Stimulated activated CD4-positive, alpha-beta T cell treated with anti-CD3 and anti-CD28 coated beads, Interleukin-4, amount 100 ng/mL, for 1 hour (primary cell): ENCODE measurements at regions not wholly inside any gene's neighbourhood (a gene's known extent, or its start where the extent isn't known, plus 50 kb on each side); places are given as distances from the start of the nearest gene placed in this dataset.
"Not testable (repeated sequence)": the region's sequence is repeated elsewhere in the genome, so short reads cannot be mapped to it uniquely, and the experiment has no call there.

ENCODE experiments used
- DNase-seq: peaks from one replicate; pipeline ENCODE4 v3.0.0-alpha.2; 2020

DNA sequence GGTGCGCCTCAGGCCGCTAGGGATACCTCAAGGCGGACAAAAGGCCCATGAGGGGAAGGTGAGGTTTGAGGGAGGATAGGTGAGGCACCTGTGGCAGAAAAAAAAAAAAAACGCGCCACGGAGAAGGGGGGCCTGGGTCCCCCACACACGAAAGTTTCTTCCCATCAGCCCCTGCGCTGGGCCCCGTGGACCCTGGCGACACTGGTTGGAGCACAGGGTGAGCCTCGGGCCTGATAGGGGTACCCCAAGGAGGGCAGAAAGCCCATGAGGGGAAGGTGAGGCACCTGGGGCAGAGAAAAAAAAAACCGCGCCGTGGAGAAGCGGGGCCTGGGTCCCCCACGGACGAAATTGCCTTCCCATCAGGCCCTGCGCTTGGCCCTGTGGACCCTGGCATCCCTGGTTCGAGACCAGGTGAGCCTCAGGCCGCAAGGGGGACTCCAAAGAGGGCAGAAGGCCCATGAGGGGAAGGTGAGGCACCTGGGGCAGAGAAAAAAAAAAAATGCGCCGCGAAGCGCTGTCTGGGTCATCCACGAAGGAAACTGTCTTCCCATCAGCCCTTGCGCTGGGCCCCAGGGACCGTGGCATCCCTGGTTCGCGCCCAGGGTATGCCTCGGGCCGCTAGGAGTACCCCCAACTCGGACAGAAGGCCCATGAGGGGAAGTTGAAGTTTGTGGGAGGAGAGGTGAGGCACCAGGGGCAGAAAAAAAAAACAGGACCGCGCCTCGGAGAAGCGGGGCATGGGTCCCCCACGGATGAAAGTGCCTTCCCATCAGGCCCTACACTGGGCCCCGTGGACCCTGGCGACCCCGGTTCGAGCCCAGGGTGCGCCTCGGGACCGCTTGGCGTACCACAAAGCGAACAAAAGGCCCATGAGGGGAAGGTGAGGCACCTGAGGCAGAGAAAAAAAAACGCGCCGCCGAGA is 226.2 kb downstream of the CCDC74A start:
- no peak for DNase-seq

DNA sequence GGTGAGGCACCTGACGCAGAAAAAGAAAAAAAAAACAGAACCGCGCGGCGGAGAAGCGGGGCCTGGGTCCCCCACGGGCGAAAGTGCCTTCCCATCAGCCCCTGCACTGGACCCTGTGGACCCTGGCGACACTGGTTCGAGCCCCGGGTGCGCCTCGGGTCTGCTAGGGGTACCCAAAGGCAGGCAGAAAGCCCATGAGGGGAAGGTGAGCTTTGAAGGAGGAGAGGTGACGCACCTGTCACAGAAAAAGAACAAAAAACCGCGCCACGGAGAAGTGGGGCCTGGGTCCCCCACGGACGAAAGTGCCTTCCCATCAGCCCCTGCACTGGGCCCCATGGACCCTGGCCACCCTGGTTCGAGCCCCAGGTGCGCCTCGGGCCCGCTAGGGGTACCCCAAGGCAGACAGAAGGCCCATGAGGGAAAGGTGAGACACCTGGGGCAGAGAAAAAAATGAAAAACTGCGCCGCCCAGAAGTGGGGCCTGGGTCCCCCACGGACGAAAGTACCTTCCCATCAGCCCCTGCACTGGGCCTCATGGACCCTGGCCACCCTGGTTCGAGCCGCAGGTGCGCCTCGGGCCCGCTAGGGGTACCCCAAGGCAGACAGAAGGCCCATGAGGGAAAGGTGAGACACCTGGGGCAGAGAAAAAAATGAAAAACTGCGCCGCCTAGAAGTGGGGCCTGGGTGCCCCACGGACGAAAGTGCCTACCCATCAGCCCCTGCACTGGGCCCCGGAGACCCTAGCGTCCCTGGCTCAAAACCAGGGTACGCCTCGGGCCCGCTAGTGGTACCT is 227.4 kb downstream of the CCDC74A start:
- DNase-seq: no peak

GRCh38 chr2:131756141-131756907 is 228.6 kb downstream of the CCDC74A start:
- no peak for DNase-seq

- not testable (repeated sequence) for DNase-seq
Observed at GRCh38 chr2:131758941-131759340, 231.3 kb downstream of the CCDC74A start.

- not testable (repeated sequence) for DNase-seq
Observed at GRCh38 chr2:131774955-131775555, 247.4 kb downstream of the CCDC74A start.

GRCh38 chr2:131775903-131776506 is 248.3 kb downstream of the CCDC74A start:
- not testable (repeated sequence) for DNase-seq

- DNase-seq: not testable (repeated sequence)
Observed at GRCh38 chr2:131780446-131780845, 252.8 kb downstream of the CCDC74A start.

- DNase-seq: no peak
Observed at GRCh38 chr2:131801210-131801744, 273.6 kb downstream of the CCDC74A start.

DNA sequence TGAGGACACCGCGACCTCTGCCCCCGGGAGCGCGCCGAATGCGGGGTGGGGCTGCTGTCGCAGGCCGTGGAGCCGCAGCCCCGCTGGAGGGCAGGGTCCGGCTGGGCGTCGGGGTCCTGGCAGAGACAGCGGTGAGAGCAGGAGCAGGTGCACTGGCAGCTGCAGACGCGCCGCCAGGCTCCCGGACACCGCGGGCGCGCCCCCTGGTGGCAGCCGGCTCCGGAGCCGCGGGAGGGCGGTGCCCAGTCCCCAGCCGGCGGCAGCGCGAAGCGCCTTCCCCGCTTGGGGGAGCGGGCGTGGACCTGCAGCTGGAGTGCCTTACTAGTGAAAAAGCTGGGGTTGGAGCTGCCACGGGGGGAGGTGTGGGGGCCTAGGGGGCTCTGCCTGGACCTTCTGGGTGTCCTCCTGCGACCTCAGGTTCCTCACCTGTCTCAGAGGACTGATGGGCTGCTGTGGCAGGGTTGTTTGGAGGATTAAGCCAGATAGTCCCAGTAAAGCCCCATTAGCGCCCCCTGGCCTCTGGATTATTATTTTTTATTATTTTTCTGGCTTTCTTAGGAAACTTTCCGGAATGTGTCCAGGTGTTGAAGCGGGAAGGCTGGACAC is 274.2 kb downstream of the CCDC74A start:
- DNase-seq: peak; percentile 80

DNA sequence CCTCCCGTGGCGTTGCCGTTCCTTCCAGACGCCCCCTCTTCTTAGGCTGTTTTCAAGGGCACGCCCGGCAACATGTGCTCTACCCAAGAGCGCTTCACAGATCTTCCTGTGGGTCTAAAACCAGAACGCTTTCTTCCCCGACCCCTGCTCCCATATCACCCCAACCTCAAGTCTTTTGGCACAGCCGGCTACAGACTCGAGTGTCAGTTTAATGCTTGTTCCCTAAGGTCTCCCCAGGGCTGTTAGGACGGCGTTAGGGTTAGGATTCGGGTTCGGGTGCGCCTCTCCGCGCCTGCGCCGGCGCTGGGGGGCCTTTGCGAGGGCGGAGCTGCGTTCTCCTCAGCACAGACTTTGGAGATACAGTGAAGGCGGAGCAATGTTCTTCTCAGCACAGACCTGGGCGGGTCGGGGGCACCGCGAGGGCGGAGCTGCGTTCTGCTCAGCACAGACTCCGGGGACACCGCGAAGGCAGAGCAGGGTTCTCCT is 274.7 kb downstream of the CCDC74A start:
- peak; percentile 51 for DNase-seq

DNA sequence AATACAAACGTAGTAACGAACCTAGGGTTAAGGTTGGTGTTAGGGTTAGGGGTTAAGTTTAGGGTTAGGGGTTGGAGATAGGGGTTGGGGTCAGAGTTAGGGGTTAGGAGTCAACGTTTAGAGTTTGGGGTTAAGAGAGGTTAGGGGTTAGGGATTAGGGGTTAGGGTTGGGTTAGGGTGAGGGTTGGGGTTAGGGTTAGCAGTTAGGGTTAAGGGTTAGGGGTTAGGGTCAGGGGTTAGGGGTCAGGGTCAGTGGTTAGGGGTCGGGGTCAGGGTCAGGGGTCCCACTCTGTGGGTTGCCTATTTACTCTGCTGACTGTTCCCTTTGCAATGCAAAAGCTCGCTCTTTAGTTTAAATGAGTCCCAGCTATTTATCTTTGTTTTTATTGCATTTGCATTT is 275.5 kb downstream of the CCDC74A start:
- not testable (repeated sequence) for DNase-seq

- DNase-seq: not testable (repeated sequence)
Observed at GRCh38 chr2:131812605-131813004, 284.9 kb downstream of the CCDC74A start.

GRCh38 chr2:131813378-131813777 is 285.7 kb downstream of the CCDC74A start:
- DNase-seq: not testable (repeated sequence)

DNA sequence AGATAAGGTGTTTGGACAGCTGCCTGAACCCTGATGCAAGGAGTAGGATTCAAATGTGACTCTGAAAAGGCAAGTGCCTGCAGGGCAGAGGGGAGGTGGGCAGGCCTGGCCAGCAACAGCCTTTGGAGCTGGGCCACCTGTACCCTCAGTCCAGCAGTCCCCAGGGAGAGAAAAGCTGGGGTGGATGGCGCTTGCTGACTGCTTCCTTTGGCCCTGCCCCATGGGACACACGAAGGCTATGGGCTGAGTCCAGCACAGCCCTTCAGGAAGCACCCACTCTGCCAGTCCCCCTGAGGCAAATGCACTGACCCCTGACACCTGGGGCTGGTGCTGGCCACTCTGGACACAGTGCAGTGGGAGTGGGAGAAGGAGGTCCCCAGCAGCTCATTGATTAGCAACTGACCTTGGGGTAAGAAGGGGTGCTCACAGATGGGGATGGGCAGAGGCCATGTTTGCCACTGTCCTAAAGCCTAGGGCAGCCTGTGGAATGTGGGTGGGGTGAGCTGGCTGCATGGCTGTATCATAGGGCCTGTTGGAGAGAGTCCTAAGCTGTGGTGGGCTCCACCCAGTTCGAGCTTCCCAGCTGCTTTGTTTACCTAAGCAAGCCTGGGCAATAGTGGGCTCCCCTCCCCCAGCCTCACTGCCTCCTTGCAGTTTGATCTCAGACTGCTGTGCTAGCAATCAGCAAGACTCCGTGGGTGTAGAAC is 290.7 kb downstream of the CCDC74A start:
- not testable (repeated sequence) for DNase-seq

DNA sequence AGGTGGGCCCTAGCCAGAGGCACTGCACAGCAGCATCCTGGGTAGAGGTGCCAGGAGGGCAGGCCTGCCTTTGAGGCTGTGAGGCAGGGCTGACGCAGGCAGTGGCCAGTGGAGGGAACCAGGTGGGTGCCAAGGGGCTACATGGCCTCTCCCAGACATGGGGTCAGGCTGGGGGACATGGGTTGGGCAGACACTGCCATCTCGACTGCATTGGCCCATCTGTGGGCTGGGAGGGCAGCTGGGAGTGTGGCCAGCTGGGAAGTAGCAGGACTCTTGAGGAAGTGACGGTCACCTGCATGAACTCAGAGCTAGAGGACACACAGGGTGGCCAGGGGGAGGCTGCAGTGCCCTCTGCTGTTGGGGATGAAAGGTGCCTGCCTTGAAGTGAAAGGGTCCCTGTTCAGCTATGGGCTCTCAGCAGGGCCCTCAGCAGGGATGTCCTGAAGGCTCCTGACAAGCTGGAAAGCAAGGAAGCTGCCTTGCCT is 294.6 kb downstream of the CCDC74A start:
- not testable (repeated sequence) for DNase-seq

- DNase-seq: not testable (repeated sequence)
Observed at GRCh38 chr2:131823058-131823457, 295.4 kb downstream of the CCDC74A start.

DNA sequence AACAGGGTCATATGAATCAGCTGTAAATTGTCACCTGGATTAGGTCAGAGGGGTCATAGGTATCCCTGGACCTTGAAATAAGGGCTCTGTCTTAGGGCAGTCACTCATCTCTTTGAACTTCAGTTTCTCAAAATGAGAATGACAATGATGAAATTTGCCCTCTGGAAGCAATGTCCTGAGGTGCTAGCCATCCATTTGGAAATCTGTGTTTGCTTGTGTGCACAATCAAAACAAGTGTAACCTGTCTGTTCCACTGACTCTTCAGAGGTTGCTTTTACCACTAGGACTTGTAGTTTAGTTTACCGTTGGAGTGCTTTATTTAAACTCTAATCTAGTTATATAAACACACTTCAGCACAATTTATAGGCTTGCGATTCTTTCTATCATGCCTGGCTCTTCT is 297.3 kb downstream of the CCDC74A start:
- DNase-seq: not testable (repeated sequence)

DNA sequence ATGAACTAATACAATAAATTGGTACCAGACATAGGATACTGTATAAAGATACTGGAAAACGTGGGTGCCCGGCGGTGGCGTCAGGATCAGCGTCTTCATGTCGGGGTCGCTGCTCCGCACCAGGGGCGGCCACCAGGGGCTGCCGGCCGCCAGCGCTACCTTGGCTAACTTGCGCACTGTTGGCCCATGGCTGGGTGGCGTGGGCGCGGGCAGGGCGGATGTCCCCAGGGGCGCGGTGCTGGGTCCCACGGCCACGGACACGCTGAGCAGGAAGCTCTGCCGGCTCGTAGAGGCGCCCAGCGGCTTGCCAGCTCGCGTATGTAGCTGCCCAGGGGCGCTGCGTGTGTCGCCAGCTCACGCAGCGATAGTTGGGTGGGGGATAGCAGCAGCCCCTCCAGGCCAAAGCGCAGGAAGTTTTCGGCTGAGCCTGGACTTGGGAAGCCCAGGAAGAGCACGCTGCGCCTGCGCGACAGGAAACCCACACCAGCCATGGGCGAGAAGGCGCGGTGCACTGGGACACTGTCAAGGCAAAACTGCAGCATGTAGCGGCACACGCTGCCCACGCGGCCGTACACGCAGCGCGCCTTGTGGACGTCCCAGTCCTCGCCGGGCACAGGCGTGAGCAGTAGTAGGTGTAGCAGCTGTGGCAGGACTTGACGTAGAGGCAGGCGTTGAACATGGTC is 299.9 kb downstream of the CCDC74A start:
- no peak for DNase-seq

GRCh38 chr2:131828164-131828561 is 300.5 kb downstream of the CCDC74A start:
- DNase-seq: no peak
